Coronary artery (tissue), 2 donors: ENCODE measurements at regions not wholly inside any gene's neighbourhood (a gene's known extent, or its start where the extent isn't known, plus 50 kb on each side); places are given as distances from the start of the nearest gene placed in this dataset.

ENCODE experiments used
- DNase-seq: peaks from one replicate; pipeline ENCODE4 v3.0.0-alpha.2; 2017; ENCODE audit warnings: low spot score
- H3K27ac ChIP-seq, 2 donors: fragments of 200-600 bp; sonication (generic); one replicate each; pipeline ENCODE4 v1.5.1; 2016 to 2019
- H3K4me3 ChIP-seq: fragments of 200-600 bp; sonication (generic); 2 replicates; pipeline ENCODE4 v1.5.1; 2016; ENCODE audit warnings: mild to moderate bottlenecking, moderate library complexity
- TF ChIP-seq, protein P1 (sequence below): fragments of 200-600 bp; sonication (generic); IDR thresholded peaks from one replicate; pipeline ENCODE4 v1.5.1; 2019; ENCODE audit warnings: antibody characterized with exemption

DNA sequence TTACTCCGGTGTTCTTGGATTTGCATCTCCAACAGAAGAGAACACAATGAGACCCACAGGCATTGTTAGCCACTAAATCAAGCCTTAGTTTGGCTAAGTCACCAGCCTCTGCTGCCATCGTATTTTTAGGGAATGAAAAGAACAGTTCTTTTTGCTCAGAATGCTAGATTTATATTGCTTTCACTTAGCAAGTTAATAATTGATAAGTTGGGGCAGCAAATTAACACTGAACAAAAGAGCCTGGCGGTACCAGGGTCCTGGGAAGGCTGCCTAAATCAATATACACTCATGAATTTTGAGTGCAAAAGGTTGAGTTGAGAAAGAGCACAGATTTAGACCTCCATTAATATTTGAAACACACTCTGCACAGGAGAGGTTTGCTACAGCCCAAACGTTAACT is 767.7 kb downstream of the TYW1 start:
- Histone ChIP-seq H3K27ac (no peak overlapping the region), H3K4me3 (no peak overlapping the region)
- DNase-seq = no peak
- TF ChIP-seq, protein P1, sequence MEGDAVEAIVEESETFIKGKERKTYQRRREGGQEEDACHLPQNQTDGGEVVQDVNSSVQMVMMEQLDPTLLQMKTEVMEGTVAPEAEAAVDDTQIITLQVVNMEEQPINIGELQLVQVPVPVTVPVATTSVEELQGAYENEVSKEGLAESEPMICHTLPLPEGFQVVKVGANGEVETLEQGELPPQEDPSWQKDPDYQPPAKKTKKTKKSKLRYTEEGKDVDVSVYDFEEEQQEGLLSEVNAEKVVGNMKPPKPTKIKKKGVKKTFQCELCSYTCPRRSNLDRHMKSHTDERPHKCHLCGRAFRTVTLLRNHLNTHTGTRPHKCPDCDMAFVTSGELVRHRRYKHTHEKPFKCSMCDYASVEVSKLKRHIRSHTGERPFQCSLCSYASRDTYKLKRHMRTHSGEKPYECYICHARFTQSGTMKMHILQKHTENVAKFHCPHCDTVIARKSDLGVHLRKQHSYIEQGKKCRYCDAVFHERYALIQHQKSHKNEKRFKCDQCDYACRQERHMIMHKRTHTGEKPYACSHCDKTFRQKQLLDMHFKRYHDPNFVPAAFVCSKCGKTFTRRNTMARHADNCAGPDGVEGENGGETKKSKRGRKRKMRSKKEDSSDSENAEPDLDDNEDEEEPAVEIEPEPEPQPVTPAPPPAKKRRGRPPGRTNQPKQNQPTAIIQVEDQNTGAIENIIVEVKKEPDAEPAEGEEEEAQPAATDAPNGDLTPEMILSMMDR = no peak

- TF ChIP-seq, protein P1 = no peak
- no peak overlapping the region for H3K4me3 ChIP-seq
- no peak for DNase-seq
- H3K27ac ChIP-seq = no peak overlapping the region
Measured at GRCh38 chr7:67765481-67766175, 769.0 kb downstream of the TYW1 start.

- TF ChIP-seq, protein P1 = no peak
- DNase-seq = no peak
- Histone ChIP-seq H3K4me3 (no peak overlapping the region), H3K27ac (no peak overlapping the region)
Measured at GRCh38 chr7:67766906-67767410, 770.3 kb downstream of the TYW1 start.

- no peak for DNase-seq
- Histone ChIP-seq H3K27ac (no peak overlapping the region), H3K4me3 (no peak overlapping the region)
- TF ChIP-seq, protein P1 = no peak
Measured at GRCh38 chr7:67771846-67772605, 775.4 kb downstream of the TYW1 start.

DNA sequence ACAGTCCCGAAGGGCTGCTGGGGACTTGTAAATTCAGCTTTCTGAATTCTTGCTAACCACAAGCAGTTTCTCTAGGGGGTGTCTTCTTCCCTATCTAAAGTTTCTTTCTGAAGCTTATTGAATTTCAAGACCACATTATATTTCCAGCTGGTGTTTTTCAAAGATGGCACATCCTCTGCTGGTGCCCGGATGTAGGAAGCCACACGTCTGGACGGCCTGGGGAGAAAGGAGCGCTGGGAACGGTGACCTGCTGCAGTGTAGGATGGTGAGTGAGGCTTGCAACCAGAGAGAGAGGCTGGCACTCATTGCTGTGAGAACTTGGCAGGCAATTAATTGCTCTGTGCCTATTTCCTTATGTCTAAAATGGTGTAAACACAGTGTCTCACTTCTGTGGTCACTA is 776.4 kb downstream of the TYW1 start:
- DNase-seq = no peak
- TF ChIP-seq, protein P1 = no peak
- H3K4me3 ChIP-seq = no peak overlapping the region
- H3K27ac ChIP-seq = no peak overlapping the region

DNA sequence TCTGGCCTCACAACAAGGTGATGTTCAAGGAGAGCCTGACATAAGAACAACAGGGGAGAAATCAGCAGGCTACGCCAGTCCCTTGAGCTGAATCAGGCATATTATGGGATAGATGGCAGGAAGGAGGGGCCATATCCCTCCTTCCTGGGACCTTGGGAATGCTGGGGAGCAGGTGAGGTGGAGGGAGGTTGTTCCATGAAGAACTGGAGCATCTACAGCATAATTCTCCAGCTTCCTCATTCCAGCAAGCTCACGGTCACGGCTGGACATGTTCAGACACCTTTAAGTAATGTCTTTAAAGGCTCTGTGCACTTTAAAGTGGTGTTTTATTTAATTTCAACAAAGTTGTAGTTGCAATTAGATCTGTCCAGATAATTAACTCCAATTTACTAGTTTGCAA is 780.5 kb downstream of the TYW1 start:
- no peak overlapping the region for H3K27ac ChIP-seq
- H3K4me3 ChIP-seq = no peak overlapping the region
- TF ChIP-seq, protein P1 = no peak
- DNase-seq = no peak
